ENCODE measurements at regions not wholly inside any gene's neighbourhood (a gene's known extent, or its start where the extent isn't known, plus 50 kb on each side); places are given as distances from the start of the nearest gene placed in this dataset.

DNA sequence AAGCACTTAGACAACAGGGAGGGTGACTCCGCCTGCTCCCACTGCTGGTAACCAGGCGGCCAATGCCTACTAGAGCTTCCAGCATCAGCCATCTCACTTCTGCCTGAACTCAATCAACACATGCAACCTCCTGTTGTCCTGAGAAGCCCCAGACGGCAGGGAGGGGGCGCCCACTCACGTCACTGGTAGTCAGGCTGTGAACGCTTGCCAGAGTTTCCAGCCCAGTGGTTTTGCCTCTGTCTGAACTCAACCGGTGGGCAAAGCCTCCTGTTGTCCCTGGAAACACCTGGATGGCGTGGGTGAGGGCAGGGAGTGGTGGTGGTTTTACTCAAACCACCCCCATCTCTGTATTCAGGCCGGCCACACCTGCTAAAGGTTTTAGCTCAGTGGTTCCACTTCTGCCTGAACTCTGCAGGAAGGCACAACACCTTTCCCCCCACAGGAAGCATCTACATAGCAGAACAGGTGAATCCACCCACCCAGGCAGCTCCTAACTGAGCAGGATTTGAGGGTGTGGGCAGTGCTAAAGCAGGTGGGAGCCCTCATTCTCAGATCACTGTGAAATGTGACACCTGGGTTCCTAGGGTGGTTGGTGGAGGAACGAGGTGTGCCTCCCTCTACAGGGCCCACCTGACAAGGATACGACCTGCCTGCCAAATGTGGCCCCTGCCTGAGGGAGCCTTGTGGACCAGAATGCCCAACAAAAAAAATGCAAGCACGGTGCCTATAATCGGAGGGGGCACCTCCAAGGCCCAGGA is 563.0 kb upstream of the SEMA3D start:
- TF ChIP-seq, protein P1, sequence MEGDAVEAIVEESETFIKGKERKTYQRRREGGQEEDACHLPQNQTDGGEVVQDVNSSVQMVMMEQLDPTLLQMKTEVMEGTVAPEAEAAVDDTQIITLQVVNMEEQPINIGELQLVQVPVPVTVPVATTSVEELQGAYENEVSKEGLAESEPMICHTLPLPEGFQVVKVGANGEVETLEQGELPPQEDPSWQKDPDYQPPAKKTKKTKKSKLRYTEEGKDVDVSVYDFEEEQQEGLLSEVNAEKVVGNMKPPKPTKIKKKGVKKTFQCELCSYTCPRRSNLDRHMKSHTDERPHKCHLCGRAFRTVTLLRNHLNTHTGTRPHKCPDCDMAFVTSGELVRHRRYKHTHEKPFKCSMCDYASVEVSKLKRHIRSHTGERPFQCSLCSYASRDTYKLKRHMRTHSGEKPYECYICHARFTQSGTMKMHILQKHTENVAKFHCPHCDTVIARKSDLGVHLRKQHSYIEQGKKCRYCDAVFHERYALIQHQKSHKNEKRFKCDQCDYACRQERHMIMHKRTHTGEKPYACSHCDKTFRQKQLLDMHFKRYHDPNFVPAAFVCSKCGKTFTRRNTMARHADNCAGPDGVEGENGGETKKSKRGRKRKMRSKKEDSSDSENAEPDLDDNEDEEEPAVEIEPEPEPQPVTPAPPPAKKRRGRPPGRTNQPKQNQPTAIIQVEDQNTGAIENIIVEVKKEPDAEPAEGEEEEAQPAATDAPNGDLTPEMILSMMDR (IDR thresholded peaks at IDR 0.05; ENCODE audit: borderline replicate concordance, extremely low read depth, low read length, poor library complexity, severe bottlenecking): no peak
- TF ChIP-seq EZH2 (IDR thresholded peaks at IDR 0.05; ENCODE audit: borderline replicate concordance, low read depth, low read length, severe bottlenecking): no peak
